T-cell (primary cell): ENCODE measurements at regions not wholly inside any gene's neighbourhood (a gene's known extent, or its start where the extent isn't known, plus 50 kb on each side); places are given as distances from the start of the nearest gene placed in this dataset.

Experiments
- ATAC-seq, 4 experiments: fragments of 200-7000 bp in 3 of 4; fragments of 150-1000 bp in 1 of 4; cut with Tn5 transposase; replicated peaks in 1 of 4; 1 replicate in 3 of 4; 2 replicates in 1 of 4; pipeline ENCODE4 v1.10.0; 2021; ENCODE audit warnings: moderate library complexity in 3 of 4, mild to moderate bottlenecking in 2 of 4, moderate number of reproducible peaks in 1 of 4
- CTCF ChIA-PET, 2 donors: fragments of 300-600 bp; sonication (Branson Sonifier 250); formaldehyde crosslinking; loops; one replicate each; lab custom pipeline; 2022; ENCODE audit warnings: antibody characterized with exemption in 2 of 2; lab: Charles Lee
- POLR2A ChIA-PET, 2 donors: fragments of 300-600 bp; sonication (Branson Sonifier 250); formaldehyde crosslinking; loops; one replicate each; lab custom pipeline; 2022; ENCODE audit warnings: antibody characterized with exemption in 2 of 2; lab: Charles Lee
- DNase-seq, 35 experiments: peaks; one replicate each; pipeline versions ENCODE4 v3.0.0 to v3.0.0-alpha.2; 2013 to 2023
- H3K27ac ChIP-seq: one replicate; pipeline ENCODE4 v1.5.1; 2013; ENCODE audit warnings: low read length
- H3K27me3 ChIP-seq, 2 experiments: replicated peaks in 1 of 2; 1 replicate in 1 of 2; 2 replicates in 1 of 2; pipeline versions ENCODE4 v1.6.1 to v1.7.0; 2013; ENCODE audit warnings: low read length in 1 of 2, mixed read lengths in 1 of 2; ENCODE audit not compliant: control insufficient read depth in 2 of 2, insufficient read depth in 2 of 2; ENCODE audit errors: extremely low read depth in 1 of 2
- H3K36me3 ChIP-seq, 2 donors: 1 replicate in 1 of 2; 2 replicates in 1 of 2; pipeline versions ENCODE4 v1.6.1 to v1.7.0; 2013; ENCODE audit warnings: low read length in 1 of 2; ENCODE audit not compliant: control insufficient read depth in 2 of 2, insufficient read depth in 1 of 2; ENCODE audit errors: extremely low read depth in 1 of 2
- H3K4me1 ChIP-seq, 2 experiments: 1 replicate in 1 of 2; 2 replicates in 1 of 2; pipeline versions ENCODE4 v1.6.1 to v1.7.0; 2013; ENCODE audit warnings: low read length in 2 of 2, mixed read lengths in 1 of 2; ENCODE audit not compliant: insufficient read depth in 2 of 2, control insufficient read depth in 1 of 2; ENCODE audit errors: extremely low read depth in 1 of 2
- H3K4me3 ChIP-seq, 2 donors: 1 replicate in 1 of 2; 2 replicates in 1 of 2; pipeline versions ENCODE4 v1.5.1 to v1.7.0; 2013; ENCODE audit warnings: mild to moderate bottlenecking in 2 of 2, low read length in 1 of 2, moderate library complexity in 1 of 2; ENCODE audit not compliant: control insufficient read depth in 1 of 2; ENCODE audit errors: extremely low read depth in 1 of 2
- H3K9me3 ChIP-seq: 2 replicates; pipeline ENCODE4 v1.7.0; 2013
- H3K27ac Mint-ChIP-seq, 2 donors: one replicate each; pipeline ENCODE4 v1.8.0; 2020 to 2021; ENCODE audit warnings: mild to moderate bottlenecking in 2 of 2, mixed read lengths in 2 of 2
- H3K27me3 Mint-ChIP-seq, 2 donors: one replicate each; pipeline ENCODE4 v1.8.0; 2021 to 2022; ENCODE audit warnings: mixed read lengths in 2 of 2
- H3K36me3 Mint-ChIP-seq: one replicate; pipeline ENCODE4 v1.8.0; 2021; ENCODE audit warnings: mixed read lengths
- H3K4me1 Mint-ChIP-seq, 3 donors: one replicate each; pipeline ENCODE4 v1.8.0; 2020 to 2022; ENCODE audit warnings: mixed read lengths in 3 of 3, mild to moderate bottlenecking in 1 of 3
- H3K4me3 Mint-ChIP-seq, 3 donors: one replicate each; pipeline ENCODE4 v1.8.0; 2020 to 2022; ENCODE audit warnings: mild to moderate bottlenecking in 3 of 3, mixed read lengths in 3 of 3, moderate library complexity in 3 of 3
- H3K9me3 Mint-ChIP-seq, 3 donors: one replicate each; pipeline ENCODE4 v1.8.0; 2020 to 2022; ENCODE audit warnings: mixed read lengths in 3 of 3
- WGBS: methylation state at CpG from one replicate; pipeline ENCODE4 v1.1.5; 2013; ENCODE audit warnings: missing lambda C conversion rate; ENCODE audit not compliant: insufficient coverage; 5-methylcytosine and 5-hydroxymethylcytosine counted together

- peaks cover 3 to 9% of the 10 kb centered on the region in 2 experiments for H3K4me1 ChIP-seq
- H3K27me3 ChIP-seq, result peaks cover 11 to 17% of the 10 kb centered on the region in 2 experiments
- no peaks in the 10 kb centered on the region for H3K9me3 Mint-ChIP-seq
- WGBS, result under 1% methylated on average over 98 of the region's 108 CpGs
- CTCF ChIA-PET, result no interaction called here
- no peaks in the 10 kb centered on the region for H3K9me3 ChIP-seq
- H3K4me3 Mint-ChIP-seq, result peak overlapping the region in 1 of 3 donors; percentile 66
- POLR2A ChIA-PET, result interaction anchor here in 1 of 2 donors (0.5 kb wide), 1 partner anchor 1536 kb away, joined by 3 read pairs; no protein-coding TSS in a partner anchor
- H3K36me3 ChIP-seq, result no peaks in the 10 kb centered on the region
- peaks cover 45 to 57% of the 10 kb centered on the region in 2 donors for H3K27me3 Mint-ChIP-seq
- H3K27ac ChIP-seq, result no peak overlapping the region
- H3K4me1 Mint-ChIP-seq, result peaks cover 0 to 18% (median 16%) of the 10 kb centered on the region in 3 donors
- DNase-seq (no peak), ATAC-seq (peak in 3 of 4 experiments; percentile 19 to 30 (median 19))
- peaks cover under 1% of the 10 kb centered on the region for H3K36me3 Mint-ChIP-seq
- H3K4me3 ChIP-seq, result peak overlapping the region in 1 of 2 donors; percentile 62
- H3K27ac Mint-ChIP-seq, result no peak overlapping the region
These were observed 582.8 kb downstream of the ZEB2 start for GRCh38 chr2:143936848-143937722.

DNA sequence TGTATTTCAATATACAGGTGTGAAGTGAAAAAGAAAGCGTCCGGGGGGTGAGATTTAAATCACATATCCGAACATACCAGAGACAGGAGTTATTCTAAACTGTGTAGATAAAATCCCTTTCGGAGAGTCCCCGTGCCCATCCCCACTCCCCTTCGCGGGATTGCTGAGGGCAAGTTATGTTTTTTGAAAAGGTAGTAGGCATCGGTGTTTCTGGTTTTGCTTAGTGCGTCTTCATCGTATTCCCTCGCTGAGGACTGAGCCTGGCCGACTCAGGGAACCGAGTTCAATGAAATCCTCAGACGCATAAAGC lies 583.4 kb downstream of the ZEB2 start:
- no peaks in the 10 kb centered on the region for H3K36me3 ChIP-seq
- Mint-ChIP-seq H3K36me3 (no peaks in the 10 kb centered on the region), H3K4me3 (peak overlapping the region; percentile 7 to 66 (median 21)), H3K9me3 (no peaks in the 10 kb centered on the region), H3K27me3 (peaks cover 51 to 61% of the 10 kb centered on the region in 2 donors), H3K27ac (no peak overlapping the region), H3K4me1 (peaks cover 0 to 18% (median 16%) of the 10 kb centered on the region in 3 donors)
- 0% methylated on average over 7 of the region's 14 CpGs for WGBS
- H3K27me3 ChIP-seq, result peaks cover 11 to 17% of the 10 kb centered on the region in 2 experiments
- POLR2A ChIA-PET, result no interaction called here
- H3K27ac ChIP-seq, result no peak overlapping the region
- CTCF ChIA-PET, result no interaction called here
- H3K4me3 ChIP-seq, result peak overlapping the region in 1 of 2 donors; percentile 62
- H3K4me1 ChIP-seq, result peaks cover 3 to 9% of the 10 kb centered on the region in 2 experiments
- ATAC-seq (no peak), DNase-seq (no peak)
- no peaks in the 10 kb centered on the region for H3K9me3 ChIP-seq

DNA sequence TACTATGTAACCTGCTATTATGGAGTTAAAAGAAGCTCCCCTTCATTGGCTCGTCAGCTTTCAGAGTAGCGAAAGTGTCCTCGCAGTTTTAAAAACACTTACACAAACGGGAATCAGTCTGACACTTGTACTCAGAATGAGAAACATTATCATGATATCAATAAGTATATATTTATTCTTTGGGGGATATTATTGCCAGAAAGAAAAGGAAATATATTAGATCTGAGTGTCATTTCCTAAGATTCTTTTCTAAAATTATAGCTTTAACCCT lies 584.5 kb downstream of the ZEB2 start:
- Mint-ChIP-seq H3K27ac (no peak overlapping the region), H3K4me1 (peaks cover 0 to 18% (median 16%) of the 10 kb centered on the region in 3 donors), H3K27me3 (peaks cover 44 to 55% of the 10 kb centered on the region in 2 donors), H3K4me3 (no peak overlapping the region), H3K36me3 (no peaks in the 10 kb centered on the region), H3K9me3 (no peaks in the 10 kb centered on the region)
- Histone ChIP-seq H3K4me3 (no peak overlapping the region), H3K36me3 (no peaks in the 10 kb centered on the region), H3K9me3 (no peaks in the 10 kb centered on the region), H3K27ac (no peak overlapping the region), H3K27me3 (peaks cover 11 to 13% of the 10 kb centered on the region in 2 experiments), H3K4me1 (peaks cover 3 to 9% of the 10 kb centered on the region in 2 experiments)
- DNase-seq (no peak), ATAC-seq (no peak)
- CTCF ChIA-PET, result no interaction called here
- POLR2A ChIA-PET, result no interaction called here
- no CpG with 5 or more reads among the region's 4 CpGs for WGBS

- Histone ChIP-seq H3K4me1 (peaks cover 3 to 9% of the 10 kb centered on the region in 2 experiments), H3K4me3 (no peak overlapping the region), H3K27ac (no peak overlapping the region), H3K36me3 (no peaks in the 10 kb centered on the region), H3K9me3 (no peaks in the 10 kb centered on the region), H3K27me3 (peaks cover 11 to 13% of the 10 kb centered on the region in 2 experiments)
- Mint-ChIP-seq H3K4me3 (no peak overlapping the region), H3K9me3 (no peaks in the 10 kb centered on the region), H3K27ac (no peak overlapping the region), H3K4me1 (peaks cover 0 to 18% (median 16%) of the 10 kb centered on the region in 3 donors), H3K36me3 (no peaks in the 10 kb centered on the region), H3K27me3 (peaks cover 41 to 51% of the 10 kb centered on the region in 2 donors)
- CTCF ChIA-PET, result no interaction called here
- no CpG with 5 or more reads among the region's 10 CpGs for WGBS
- ATAC-seq (no peak), DNase-seq (no peak)
- POLR2A ChIA-PET, result no interaction called here
These were observed 585.1 kb downstream of the ZEB2 start for GRCh38 chr2:143934626-143935481.

GRCh38 chr2:143933946-143934569 lies 585.9 kb downstream of the ZEB2 start:
- CTCF ChIA-PET, result no interaction called here
- Histone ChIP-seq H3K27ac (no peak overlapping the region), H3K9me3 (no peaks in the 10 kb centered on the region), H3K36me3 (no peaks in the 10 kb centered on the region), H3K4me3 (no peak overlapping the region), H3K27me3 (peaks cover 11 to 13% of the 10 kb centered on the region in 2 experiments), H3K4me1 (peaks cover 3 to 9% of the 10 kb centered on the region in 2 experiments)
- POLR2A ChIA-PET, result no interaction called here
- Mint-ChIP-seq H3K27ac (no peak overlapping the region), H3K27me3 (peaks cover 37 to 43% of the 10 kb centered on the region in 2 donors), H3K4me1 (peaks cover 0 to 18% (median 16%) of the 10 kb centered on the region in 3 donors), H3K36me3 (no peaks in the 10 kb centered on the region), H3K4me3 (no peak overlapping the region), H3K9me3 (no peaks in the 10 kb centered on the region)
- no peak for ATAC-seq
- no peak for DNase-seq

DNA sequence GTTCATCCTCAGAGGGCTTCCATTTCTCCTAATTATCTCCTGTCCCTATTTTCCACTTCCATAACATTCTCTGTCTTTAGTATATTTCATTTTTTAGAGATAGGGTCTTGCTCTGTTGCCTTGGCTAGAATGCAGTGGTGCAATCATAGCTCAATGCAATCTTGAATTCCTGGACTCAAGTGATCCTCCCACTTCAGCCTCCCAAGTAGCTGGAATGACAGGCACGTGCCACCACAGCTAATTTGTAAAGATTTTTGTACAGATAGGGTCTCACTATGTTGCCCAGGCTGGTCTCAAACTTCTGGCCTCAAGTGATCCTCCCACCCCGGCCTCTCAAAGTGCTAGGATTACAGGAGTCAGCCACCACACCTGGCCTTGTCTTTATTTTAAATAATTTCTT lies 589.0 kb downstream of the ZEB2 start:
- H3K27ac Mint-ChIP-seq, result no peak overlapping the region
- Histone ChIP-seq H3K9me3 (no peaks in the 10 kb centered on the region), H3K27ac (no peak overlapping the region), H3K27me3 (peaks cover 0 to 4% of the 10 kb centered on the region in 2 experiments), H3K4me1 (no peaks in the 10 kb centered on the region), H3K4me3 (no peak overlapping the region), H3K36me3 (no peaks in the 10 kb centered on the region)
- ATAC-seq (no peak), DNase-seq (no peak)
- H3K36me3 Mint-ChIP-seq, result no peaks in the 10 kb centered on the region
- H3K27me3 Mint-ChIP-seq, result peaks cover 27 to 30% of the 10 kb centered on the region in 2 donors
- WGBS, result 75% methylated on average over 1 of the region's 2 CpGs
- H3K4me1 Mint-ChIP-seq, result peaks cover 0 to 1% (median 0%) of the 10 kb centered on the region in 3 donors
- H3K9me3 Mint-ChIP-seq, result no peaks in the 10 kb centered on the region
- POLR2A ChIA-PET, result no interaction called here
- H3K4me3 Mint-ChIP-seq, result no peak overlapping the region
- CTCF ChIA-PET, result no interaction called here
